CD4-positive, alpha-beta T cell treated with Interleukin-17A for 4 hours (primary cell): ENCODE measurements at regions not wholly inside any gene's neighbourhood (a gene's known extent, or its start where the extent isn't known, plus 50 kb on each side); places are given as distances from the start of the nearest gene placed in this dataset.
"Not testable (repeated sequence)": the region's sequence is repeated elsewhere in the genome, so short reads cannot be mapped to it uniquely, and the experiment has no call there.

ENCODE experiments used
- DNase-seq: peaks from one replicate; pipeline ENCODE4 v3.0.0-alpha.2; 2020; ENCODE audit warnings: mixed read lengths

GRCh38 chr4:179626687-179627086 is 2184.4 kb upstream of the AGA start:
- no peak for DNase-seq

GRCh38 chr4:179631321-179631720 is 2189.1 kb upstream of the AGA start:
- no peak for DNase-seq

- no peak for DNase-seq
Measured at GRCh38 chr4:179634862-179635261, 2192.6 kb upstream of the AGA start.

GRCh38 chr4:179662522-179662921 is 2220.3 kb upstream of the AGA start:
- no peak for DNase-seq

- no peak for DNase-seq
Measured at GRCh38 chr4:179663641-179664429, 2221.6 kb upstream of the AGA start.

DNA sequence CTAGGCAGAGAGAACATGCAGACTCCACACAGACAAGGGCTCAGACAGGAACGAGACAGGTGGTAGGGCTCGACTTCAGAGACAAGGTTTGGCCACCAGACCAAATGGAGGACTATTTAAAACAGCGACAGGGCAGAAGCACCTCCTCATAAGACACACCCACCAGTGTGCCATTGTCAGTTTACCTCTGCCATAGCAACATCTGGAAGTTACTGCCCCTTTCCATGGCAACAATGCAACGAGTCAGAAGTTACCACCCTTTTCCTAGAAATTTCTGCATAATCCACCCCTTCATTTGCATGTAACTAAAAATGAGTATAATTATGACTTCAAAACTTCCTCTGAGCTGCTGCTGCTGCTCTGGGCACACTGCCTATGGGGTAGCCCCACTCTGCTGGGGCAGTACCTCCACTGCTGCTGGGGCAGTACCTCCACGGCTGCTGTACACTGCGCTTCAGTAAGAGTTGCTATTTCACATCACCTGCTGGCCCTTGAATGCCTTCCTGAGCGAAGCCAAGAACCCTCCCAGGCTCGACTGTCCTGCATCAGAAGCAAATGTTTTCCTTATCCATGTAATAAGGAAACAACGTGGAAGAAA is 2222.3 kb upstream of the AGA start:
- no peak for DNase-seq

- no peak for DNase-seq
Measured at GRCh38 chr4:179666226-179666625, 2224.0 kb upstream of the AGA start.

DNA sequence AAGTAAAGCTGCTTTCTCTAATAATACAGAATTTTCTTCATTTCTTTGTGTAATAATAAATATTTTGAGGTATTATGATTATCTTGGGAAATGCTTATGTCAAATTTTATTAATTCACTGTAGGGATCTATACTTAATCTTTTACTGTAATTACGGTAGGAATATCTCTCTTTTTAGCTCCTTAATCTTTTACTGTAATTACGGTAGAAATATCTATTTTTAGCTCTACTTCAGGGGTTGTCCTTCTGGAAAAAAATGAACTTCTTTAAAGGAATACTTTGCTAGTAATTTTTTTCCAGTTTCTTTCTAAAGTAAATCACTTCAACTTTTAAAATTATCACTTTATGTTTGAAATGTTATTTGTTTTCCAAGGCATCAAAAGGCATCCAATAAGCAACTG is 2229.4 kb upstream of the AGA start:
- no peak for DNase-seq

- no peak for DNase-seq
Measured at GRCh38 chr4:179678093-179678814, 2236.0 kb upstream of the AGA start.

GRCh38 chr4:179683661-179684060 is 2241.4 kb upstream of the AGA start:
- DNase-seq: not testable (repeated sequence)

DNA sequence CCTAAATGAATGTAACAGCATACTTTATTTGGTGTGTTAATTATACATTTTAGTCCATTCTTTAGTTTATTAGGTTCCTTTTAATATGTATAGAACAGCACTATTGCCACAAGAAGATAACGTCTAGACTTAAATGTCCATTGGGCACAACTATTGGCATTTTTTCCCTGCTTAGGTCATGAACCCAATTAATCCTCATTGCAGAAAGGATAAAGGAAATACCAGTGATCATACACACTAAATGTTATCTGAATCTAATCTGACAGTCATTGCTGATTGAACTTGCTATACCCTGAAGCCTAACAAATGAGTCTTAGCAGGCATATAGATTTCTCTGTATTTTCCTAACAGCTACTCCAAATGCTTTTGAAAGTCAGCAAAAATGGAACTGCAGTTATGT is 2250.0 kb upstream of the AGA start:
- no peak for DNase-seq

DNA sequence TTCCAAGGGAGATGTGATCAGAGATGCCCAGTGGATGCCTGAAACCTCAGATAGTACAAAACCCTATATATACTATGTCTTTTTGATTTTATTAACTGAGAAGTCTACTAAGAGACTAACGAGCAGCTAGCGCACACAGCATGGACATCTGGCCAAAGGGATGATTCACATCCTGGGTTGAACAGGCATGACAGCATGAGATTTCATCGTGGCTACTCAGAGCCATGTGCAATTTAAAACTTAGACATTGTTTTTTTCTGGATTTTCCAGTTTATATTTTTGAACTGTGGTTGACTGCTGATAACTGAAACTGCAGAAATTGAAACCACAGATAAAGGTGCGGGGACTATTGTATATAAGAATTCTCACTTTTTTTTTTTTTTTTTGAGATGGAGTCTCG is 2252.9 kb upstream of the AGA start:
- DNase-seq: no peak

- no peak for DNase-seq
Measured at GRCh38 chr4:179698321-179698720, 2256.1 kb upstream of the AGA start.

- DNase-seq: no peak
Measured at GRCh38 chr4:179709961-179710624, 2267.9 kb upstream of the AGA start.

- DNase-seq: no peak
Measured at GRCh38 chr4:179719766-179720450, 2277.7 kb upstream of the AGA start.

DNA sequence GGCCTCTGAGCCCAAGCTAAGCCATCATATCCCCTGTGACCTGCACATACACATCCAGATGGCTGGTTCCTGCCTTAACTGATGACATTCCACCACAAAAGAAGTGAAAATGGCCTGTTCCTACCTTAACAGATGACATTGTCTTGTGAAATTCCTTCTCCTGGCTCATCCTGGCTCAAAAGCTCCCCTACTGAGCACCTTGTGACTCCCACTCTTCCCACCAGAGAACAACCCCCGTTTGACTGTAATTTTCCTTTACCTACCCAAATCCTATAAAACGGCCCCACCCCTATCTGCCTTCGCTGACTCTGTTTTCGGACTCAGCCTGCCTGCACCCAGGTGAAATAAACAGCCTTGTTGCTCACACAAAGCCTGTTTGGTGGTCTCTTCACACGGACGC is 2284.3 kb upstream of the AGA start:
- DNase-seq: not testable (repeated sequence)

- no peak for DNase-seq
Measured at GRCh38 chr4:179728305-179728704, 2286.1 kb upstream of the AGA start.

DNA sequence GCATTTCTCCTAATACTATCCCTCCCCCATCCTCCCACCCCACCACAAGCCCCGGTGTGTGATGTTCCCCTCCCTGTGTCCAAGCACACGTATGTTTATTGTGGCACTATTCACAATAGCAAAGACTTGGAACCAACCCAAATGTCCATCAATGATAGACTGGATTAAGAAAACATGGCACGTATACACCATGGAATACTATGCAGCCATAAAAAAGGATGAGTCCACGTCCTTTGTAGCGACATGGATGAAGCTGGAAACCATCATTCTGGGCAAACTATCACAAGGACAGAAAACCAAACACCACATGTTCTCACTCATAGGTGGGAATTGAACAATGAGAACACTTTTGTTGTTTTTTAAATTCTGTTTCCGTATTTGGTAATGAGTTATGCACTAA is 2294.6 kb upstream of the AGA start:
- not testable (repeated sequence) for DNase-seq

- no peak for DNase-seq
Measured at GRCh38 chr4:179738822-179739221, 2296.6 kb upstream of the AGA start.

DNA sequence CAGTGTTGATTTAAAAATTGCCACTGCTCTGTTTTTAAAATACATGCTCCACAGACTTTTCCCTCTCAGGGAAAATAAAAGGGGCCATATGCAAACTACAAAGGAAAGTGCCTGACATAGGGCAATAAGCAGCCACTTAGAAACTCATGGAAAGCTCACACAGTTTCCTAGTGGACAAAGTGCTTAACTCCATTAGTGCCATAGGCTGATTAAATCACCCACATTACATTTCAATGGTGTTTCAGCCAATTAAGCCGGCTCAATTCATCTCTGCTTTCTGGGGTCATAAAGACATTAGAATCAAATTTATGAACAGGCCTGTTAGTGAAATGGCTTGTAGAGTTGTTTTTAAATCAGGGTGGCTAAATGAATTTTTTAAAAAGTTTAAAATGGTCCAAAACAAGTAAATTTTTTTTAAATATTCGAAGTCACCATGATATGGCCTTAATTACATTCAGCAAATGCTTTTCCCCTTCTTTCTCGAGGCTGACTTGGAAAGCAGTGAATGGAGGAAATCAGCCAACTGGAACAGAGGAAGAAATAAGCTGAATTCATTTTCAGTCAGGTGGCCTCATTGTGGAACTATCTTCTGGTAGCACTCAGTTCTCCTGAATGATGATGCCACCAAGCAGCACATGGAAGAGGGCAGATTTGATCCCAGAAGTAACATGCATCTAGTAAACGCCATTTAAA is 2305.1 kb upstream of the AGA start:
- DNase-seq: no peak

GRCh38 chr4:179748837-179749236 is 2306.6 kb upstream of the AGA start:
- DNase-seq: no peak

DNA sequence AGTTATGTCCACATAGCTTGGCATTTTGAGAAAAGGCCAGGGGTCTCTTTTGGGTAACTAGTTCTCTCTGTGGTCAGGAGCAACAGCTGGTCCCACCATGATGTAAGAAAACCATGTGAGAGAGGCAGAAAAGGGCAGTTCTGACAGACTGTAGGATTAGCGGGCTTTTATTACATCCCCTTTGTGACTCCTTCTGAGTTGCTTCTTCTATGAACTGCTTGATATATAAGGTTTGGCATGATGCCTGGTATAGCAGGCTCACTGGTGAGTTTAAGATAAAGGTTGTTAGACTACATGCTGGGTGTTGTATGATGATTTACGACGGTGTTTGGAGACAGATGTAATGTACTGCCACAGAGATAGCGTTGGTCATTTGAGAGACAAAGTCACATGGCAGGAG is 2308.1 kb upstream of the AGA start:
- no peak for DNase-seq
